HCT116 (cell line): ENCODE measurements at regions not wholly inside any gene's neighbourhood (a gene's known extent, or its start where the extent isn't known, plus 50 kb on each side); places are given as distances from the start of the nearest gene placed in this dataset.

Experiments used
- ATAC-seq: fragments of 200-7000 bp; cut with Tn5 transposase; 2 replicates; pipeline ENCODE4 v1.9.1; 2020; ENCODE audit warnings: mild to moderate bottlenecking, moderate library complexity
- BruUV-seq: library from RNA; stranded (reverse); fragments of 400-500 nt; replicated peaks from 2 replicates; lab custom pipeline; 2021; lab: Mats Ljungman, UMichigan
- CTCF ChIA-PET: fragments of 300-600 bp; sonication (Branson Sonifier 250); formaldehyde crosslinking; loops from one replicate; lab custom pipeline; 2021; ENCODE audit warnings: antibody characterized with exemption; lab: Charles Lee
- POLR2A ChIA-PET: fragments of 300-600, 350-600 bp; sonication (Branson Sonifier 250); formaldehyde crosslinking; loops from one replicate; lab custom pipeline; 2021; ENCODE audit warnings: antibody characterized with exemption; lab: Charles Lee
- RAD21 ChIA-PET, 2 experiments: fragments of 300-600 bp; sonication (Branson Sonifier 250); formaldehyde crosslinking; loops; one replicate each; lab custom pipeline; 2023; ENCODE audit warnings: low total read pairs in 2 of 2; ENCODE audit not compliant: uncharacterized antibody in 2 of 2, unreplicated experiment in 2 of 2, low non-redundant PET in 1 of 2; lab: Charles Lee
- DNase-seq: peaks from one replicate; pipeline ENCODE4 v3.0.0-alpha.2; 2010; ENCODE audit warnings: low read depth, low spot score
- H2AFZ ChIP-seq: fragments of 200-600 bp; shearing (Covaris generic), sonication (generic); 2 replicates; pipeline ENCODE4 v1.6.1; 2017; ENCODE audit warnings: low read depth, mixed run types, mixed read lengths, antibody characterized with exemption, low read length; ENCODE audit not compliant: poor library complexity, severe bottlenecking
- H3K27ac ChIP-seq: 2 replicates; pipeline ENCODE4 v1.5.1; 2012; ENCODE audit warnings: low read depth, low read length
- H3K27me3 ChIP-seq: fragments of 200-600 bp; sonication (generic); 2 replicates; pipeline ENCODE4 v1.6.1; 2016; ENCODE audit warnings: mixed run types, low read length, mixed read lengths; ENCODE audit not compliant: insufficient read depth
- H3K36me3 ChIP-seq, 2 experiments: fragments of 200-500 bp in 1 of 2; fragments of 200-600 bp in 1 of 2; sonication (Bioruptor generic) in 1 of 2; sonication (generic) in 1 of 2; 2 replicates each; pipeline versions ENCODE4 v1.5.1 to v1.6.1; 2014 to 2016; ENCODE audit warnings: low read length in 2 of 2, inconsistent platforms in 1 of 2, mixed read lengths in 1 of 2, mixed run types in 1 of 2; ENCODE audit not compliant: insufficient read depth in 2 of 2, control insufficient read depth in 1 of 2
- H3K4me1 ChIP-seq, 2 experiments: fragments of 200-600 bp in 1 of 2; sonication (generic) in 1 of 2; 2 replicates each; pipeline versions ENCODE4 v1.5.1 to v1.6.1; 2012 to 2017; ENCODE audit warnings: low read length in 2 of 2, inconsistent platforms in 1 of 2, mild to moderate bottlenecking in 1 of 2, mixed read lengths in 1 of 2, mixed run types in 1 of 2, moderate library complexity in 1 of 2; ENCODE audit not compliant: insufficient read depth in 2 of 2, control insufficient read depth in 1 of 2
- H3K4me2 ChIP-seq: fragments of 200-600 bp; sonication (generic); 2 replicates; pipeline ENCODE4 v1.6.1; 2017; ENCODE audit warnings: mixed run types, low read length, mixed read lengths
- H3K4me3 ChIP-seq, 2 experiments: fragments of 200-600 bp in 1 of 2; sonication (generic) in 1 of 2; replicated peaks in 1 of 2; 2 replicates each; pipeline ENCODE4 v1.5.1; 2011 to 2016; ENCODE audit warnings: low read length in 2 of 2, control low read depth in 1 of 2, low read depth in 1 of 2, mild to moderate bottlenecking in 1 of 2, mixed read lengths in 1 of 2, mixed run types in 1 of 2
- H3K79me2 ChIP-seq: fragments of 200-600 bp; sonication (generic); 2 replicates; pipeline ENCODE4 v1.6.1; 2017; ENCODE audit warnings: mild to moderate bottlenecking, mixed run types, low read length, moderate library complexity, mixed read lengths; ENCODE audit not compliant: insufficient read depth
- H3K9ac ChIP-seq: fragments of 200-600 bp; sonication (generic); 2 replicates; pipeline ENCODE4 v1.6.1; 2016; ENCODE audit warnings: low read length, mixed read lengths
- H3K9me2 ChIP-seq: fragments of 200-600 bp; sonication (generic), shearing (Covaris generic); 2 replicates; pipeline ENCODE4 v1.6.1; 2017; ENCODE audit warnings: mixed run types, mild to moderate bottlenecking, moderate library complexity; ENCODE audit not compliant: insufficient read depth
- H3K9me3 ChIP-seq, 2 experiments: fragments of 200-500 bp in 1 of 2; fragments of 200-600 bp in 1 of 2; sonication (Bioruptor generic) in 1 of 2; sonication (generic) in 1 of 2; 2 replicates each; pipeline ENCODE4 v1.6.1; 2014 to 2017; ENCODE audit warnings: low read length in 2 of 2, mixed read lengths in 2 of 2, inconsistent platforms in 1 of 2, low read depth in 1 of 2, mild to moderate bottlenecking in 1 of 2, mixed run types in 1 of 2, moderate library complexity in 1 of 2; ENCODE audit not compliant: control insufficient read depth in 1 of 2, insufficient read depth in 1 of 2
- H4K20me1 ChIP-seq: fragments of 200-600 bp; sonication (generic), shearing (Covaris generic); 2 replicates; pipeline ENCODE4 v1.6.1; 2017; ENCODE audit warnings: mixed run types, mild to moderate bottlenecking, moderate library complexity; ENCODE audit not compliant: insufficient read depth
- ELF1 ChIP-seq: IDR thresholded peaks from 2 replicates; pipeline ENCODE4 v1.6.1; 2012; ENCODE audit warnings: low read depth, borderline replicate concordance
- EZH2phosphoT487 ChIP-seq: fragments of 200-600 bp; IDR thresholded peaks from 2 replicates; pipeline ENCODE4 v1.6.1; 2018; ENCODE audit warnings: antibody characterized with exemption, borderline replicate concordance
- JUND ChIP-seq: IDR thresholded peaks from 2 replicates; pipeline ENCODE4 v1.6.1; 2012
- POLR2A ChIP-seq: IDR thresholded peaks from 2 replicates; pipeline ENCODE4 v1.7.0; 2011; ENCODE audit warnings: borderline replicate concordance; ENCODE audit not compliant: insufficient read depth, insufficient read length; ENCODE audit errors: extremely low read depth
- RAD21 ChIP-seq: IDR thresholded peaks from 2 replicates; pipeline ENCODE4 v1.6.1; 2012; ENCODE audit warnings: low read depth, mild to moderate bottlenecking
- SIN3A ChIP-seq: IDR thresholded peaks from 2 replicates; pipeline ENCODE4 v1.6.1; 2012; ENCODE audit warnings: low read depth
- SP1 ChIP-seq: IDR thresholded peaks from 2 replicates; pipeline ENCODE4 v1.6.1; 2012; ENCODE audit warnings: low read depth
- SRF ChIP-seq: IDR thresholded peaks from 2 replicates; pipeline ENCODE4 v1.6.1; 2012; ENCODE audit warnings: low read depth
- TCF7L2 ChIP-seq: IDR thresholded peaks from 2 replicates; pipeline ENCODE4 v1.7.0; 2011; ENCODE audit warnings: borderline replicate concordance, inconsistent platforms; ENCODE audit not compliant: insufficient read depth, insufficient read length; ENCODE audit errors: extremely low read depth
- ZFX ChIP-seq: fragments of 450-650 bp; IDR thresholded peaks from 2 replicates; pipeline ENCODE4 v1.6.1; 2017
- ZNF274 ChIP-seq: fragments of 200-500 bp; sonication (Bioruptor generic); IDR thresholded peaks from 2 replicates; pipeline ENCODE4 v1.6.1; 2014; ENCODE audit warnings: mild to moderate bottlenecking, low read depth, low read length, inconsistent platforms
- intact Hi-C: fragments of 100-400 bp; cut with micrococcal nuclease; formaldehyde crosslinking; loops from 2 replicates; pipeline ENCODE4 v1.10.0; 2022
- TF ChIP-seq, protein P1 (sequence below): IDR thresholded peaks from 2 replicates; pipeline ENCODE4 v1.6.1; 2012
- TF ChIP-seq, protein P2 (sequence below): IDR thresholded peaks from 2 replicates; pipeline ENCODE4 v1.6.1; 2012; ENCODE audit warnings: low read depth
- TF ChIP-seq, protein P3 (sequence below): IDR thresholded peaks from 2 replicates; pipeline ENCODE4 v1.6.1; 2011; ENCODE audit warnings: mild to moderate bottlenecking, low read length, moderate library complexity; ENCODE audit not compliant: insufficient replicate concordance; ENCODE audit errors: extremely low read depth

- TF ChIP-seq, protein P1, sequence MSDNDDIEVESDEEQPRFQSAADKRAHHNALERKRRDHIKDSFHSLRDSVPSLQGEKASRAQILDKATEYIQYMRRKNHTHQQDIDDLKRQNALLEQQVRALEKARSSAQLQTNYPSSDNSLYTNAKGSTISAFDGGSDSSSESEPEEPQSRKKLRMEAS: no peak
- TF ChIP-seq POLR2A (no peak), SRF (no peak), EZH2phosphoT487 (no peak), ZNF274 (no peak), RAD21 (no peak), TCF7L2 (no peak), JUND (no peak), SP1 (no peak), ELF1 (no peak), ZFX (no peak), SIN3A (no peak)
- TF ChIP-seq, protein P2, sequence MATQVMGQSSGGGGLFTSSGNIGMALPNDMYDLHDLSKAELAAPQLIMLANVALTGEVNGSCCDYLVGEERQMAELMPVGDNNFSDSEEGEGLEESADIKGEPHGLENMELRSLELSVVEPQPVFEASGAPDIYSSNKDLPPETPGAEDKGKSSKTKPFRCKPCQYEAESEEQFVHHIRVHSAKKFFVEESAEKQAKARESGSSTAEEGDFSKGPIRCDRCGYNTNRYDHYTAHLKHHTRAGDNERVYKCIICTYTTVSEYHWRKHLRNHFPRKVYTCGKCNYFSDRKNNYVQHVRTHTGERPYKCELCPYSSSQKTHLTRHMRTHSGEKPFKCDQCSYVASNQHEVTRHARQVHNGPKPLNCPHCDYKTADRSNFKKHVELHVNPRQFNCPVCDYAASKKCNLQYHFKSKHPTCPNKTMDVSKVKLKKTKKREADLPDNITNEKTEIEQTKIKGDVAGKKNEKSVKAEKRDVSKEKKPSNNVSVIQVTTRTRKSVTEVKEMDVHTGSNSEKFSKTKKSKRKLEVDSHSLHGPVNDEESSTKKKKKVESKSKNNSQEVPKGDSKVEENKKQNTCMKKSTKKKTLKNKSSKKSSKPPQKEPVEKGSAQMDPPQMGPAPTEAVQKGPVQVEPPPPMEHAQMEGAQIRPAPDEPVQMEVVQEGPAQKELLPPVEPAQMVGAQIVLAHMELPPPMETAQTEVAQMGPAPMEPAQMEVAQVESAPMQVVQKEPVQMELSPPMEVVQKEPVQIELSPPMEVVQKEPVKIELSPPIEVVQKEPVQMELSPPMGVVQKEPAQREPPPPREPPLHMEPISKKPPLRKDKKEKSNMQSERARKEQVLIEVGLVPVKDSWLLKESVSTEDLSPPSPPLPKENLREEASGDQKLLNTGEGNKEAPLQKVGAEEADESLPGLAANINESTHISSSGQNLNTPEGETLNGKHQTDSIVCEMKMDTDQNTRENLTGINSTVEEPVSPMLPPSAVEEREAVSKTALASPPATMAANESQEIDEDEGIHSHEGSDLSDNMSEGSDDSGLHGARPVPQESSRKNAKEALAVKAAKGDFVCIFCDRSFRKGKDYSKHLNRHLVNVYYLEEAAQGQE: no peak
- TF ChIP-seq, protein P3, sequence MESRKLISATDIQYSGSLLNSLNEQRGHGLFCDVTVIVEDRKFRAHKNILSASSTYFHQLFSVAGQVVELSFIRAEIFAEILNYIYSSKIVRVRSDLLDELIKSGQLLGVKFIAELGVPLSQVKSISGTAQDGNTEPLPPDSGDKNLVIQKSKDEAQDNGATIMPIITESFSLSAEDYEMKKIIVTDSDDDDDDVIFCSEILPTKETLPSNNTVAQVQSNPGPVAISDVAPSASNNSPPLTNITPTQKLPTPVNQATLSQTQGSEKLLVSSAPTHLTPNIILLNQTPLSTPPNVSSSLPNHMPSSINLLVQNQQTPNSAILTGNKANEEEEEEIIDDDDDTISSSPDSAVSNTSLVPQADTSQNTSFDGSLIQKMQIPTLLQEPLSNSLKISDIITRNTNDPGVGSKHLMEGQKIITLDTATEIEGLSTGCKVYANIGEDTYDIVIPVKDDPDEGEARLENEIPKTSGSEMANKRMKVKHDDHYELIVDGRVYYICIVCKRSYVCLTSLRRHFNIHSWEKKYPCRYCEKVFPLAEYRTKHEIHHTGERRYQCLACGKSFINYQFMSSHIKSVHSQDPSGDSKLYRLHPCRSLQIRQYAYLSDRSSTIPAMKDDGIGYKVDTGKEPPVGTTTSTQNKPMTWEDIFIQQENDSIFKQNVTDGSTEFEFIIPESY: no peak
- H3K9me3 ChIP-seq: no peaks in the 10 kb centered on the region
- H4K20me1 ChIP-seq: no peaks in the 10 kb centered on the region
- intact Hi-C loops: no loop called here
- no peak overlapping the region for H3K4me3 ChIP-seq
- H2AFZ ChIP-seq: no peak overlapping the region
- no peaks in the 10 kb centered on the region for H3K36me3 ChIP-seq
- H3K4me2 ChIP-seq: no peak overlapping the region
- no peaks in the 10 kb centered on the region for H3K9me2 ChIP-seq
- no peak overlapping the region for H3K9ac ChIP-seq
- H3K4me1 ChIP-seq: 0 out of 4 replicates have a peak, but pooled peaks cover 2 to 3% of the 10 kb centered on the region in 2 experiments
- H3K79me2 ChIP-seq: no peaks in the 10 kb centered on the region
- no TSS peak for BruUV-seq
- DNase-seq (no peak), ATAC-seq (no peak)
- H3K27ac ChIP-seq: no peak overlapping the region
- ChIA-PET CTCF (no interaction called here), POLR2A (no interaction called here), RAD21 (no interaction called here)
- no peaks in the 10 kb centered on the region for H3K27me3 ChIP-seq
Measured at GRCh38 chr14:32017587-32017986, 59.5 kb upstream of the ARHGAP5 start.
